Neural progenitor cell (in vitro differentiated cells): ENCODE measurements at regions not wholly inside any gene's neighbourhood (a gene's known extent, or its start where the extent isn't known, plus 50 kb on each side); places are given as distances from the start of the nearest gene placed in this dataset.
A peak's percentile ranks its signal among the peaks of the same experiment; 100 is the strongest.

Experiments
- DNase-seq: peaks from one replicate; pipeline ENCODE4 v3.0.0-alpha.2; 2016; ENCODE audit warnings: low spot score
- H2AFZ ChIP-seq: fragments of 200-600 bp; sonication (generic); replicated peaks from 2 replicates; pipeline ENCODE4 v1.6.1; 2016; ENCODE audit warnings: antibody characterized with exemption
- H3F3A ChIP-seq: fragments of 200-600 bp; sonication (generic); 2 replicates; pipeline ENCODE4 v1.6.1; 2016; ENCODE audit warnings: antibody characterized with exemption, low read depth
- H3K27ac ChIP-seq: fragments of 200-600 bp; sonication (generic); 2 replicates; pipeline ENCODE4 v1.5.1; 2016; ENCODE audit warnings: mild to moderate bottlenecking
- H3K27me3 ChIP-seq: fragments of 200-600 bp; sonication (generic); 2 replicates; pipeline ENCODE4 v1.6.1; 2016; ENCODE audit warnings: mild to moderate bottlenecking, moderate library complexity
- H3K36me3 ChIP-seq: fragments of 200-600 bp; sonication (generic); 2 replicates; pipeline ENCODE4 v1.5.1; 2016
- H3K4me1 ChIP-seq: fragments of 200-600 bp; sonication (generic); 2 replicates; pipeline ENCODE4 v1.6.1; 2016; ENCODE audit warnings: mixed run types
- H3K4me2 ChIP-seq: fragments of 200-600 bp; sonication (generic); 2 replicates; pipeline ENCODE4 v1.6.1; 2016
- H3K4me3 ChIP-seq: fragments of 200-600 bp; sonication (generic); 2 replicates; pipeline ENCODE4 v1.5.1; 2016
- H3K79me2 ChIP-seq: fragments of 200-600 bp; sonication (generic); 2 replicates; pipeline ENCODE4 v1.6.1; 2016; ENCODE audit warnings: low read depth
- H3K9ac ChIP-seq: fragments of 200-600 bp; sonication (generic); 2 replicates; pipeline ENCODE4 v1.6.1; 2016
- H3K9me3 ChIP-seq: fragments of 200-600 bp; sonication (generic); 2 replicates; pipeline ENCODE4 v1.5.1; 2016; ENCODE audit warnings: low read depth
- H4K20me1 ChIP-seq: fragments of 200-600 bp; sonication (generic); 2 replicates; pipeline ENCODE4 v1.6.1; 2016; ENCODE audit warnings: low read depth
- H3K27ac Mint-ChIP-seq: 3 replicates; pipeline ENCODE4 v1.8.0; 2021; ENCODE audit warnings: mixed read lengths
- H3K27me3 Mint-ChIP-seq: 2 replicates; pipeline ENCODE4 v1.8.0; 2022; ENCODE audit warnings: low read depth, mild to moderate bottlenecking, inconsistent platforms, moderate library complexity, mixed read lengths; ENCODE audit not compliant: insufficient read depth
- H3K36me3 Mint-ChIP-seq: 3 replicates; pipeline ENCODE4 v1.8.0; 2021; ENCODE audit warnings: mixed read lengths
- H3K4me1 Mint-ChIP-seq: 3 replicates; pipeline ENCODE4 v1.8.0; 2021; ENCODE audit warnings: mixed read lengths
- H3K4me3 Mint-ChIP-seq: 3 replicates; pipeline ENCODE4 v1.8.0; 2021; ENCODE audit warnings: mild to moderate bottlenecking, moderate library complexity, mixed read lengths
- H3K9me3 Mint-ChIP-seq: 3 replicates; pipeline ENCODE4 v1.8.0; 2020; ENCODE audit warnings: mixed read lengths
- EZH2 ChIP-seq: fragments of 200-600 bp; sonication (generic); IDR thresholded peaks from 2 replicates; pipeline ENCODE4 v1.6.1; 2017; ENCODE audit warnings: antibody characterized with exemption, mild to moderate bottlenecking, moderate library complexity
- EZH2phosphoT487 ChIP-seq: fragments of 200-600 bp; sonication (generic); IDR thresholded peaks from 2 replicates; pipeline ENCODE4 v1.6.1; 2017; ENCODE audit warnings: antibody characterized with exemption
- TF ChIP-seq, protein P1 (sequence below): fragments of 200-600 bp; sonication (generic); IDR thresholded peaks from 2 replicates; pipeline ENCODE4 v1.5.1; 2017; ENCODE audit warnings: antibody characterized with exemption, mild to moderate bottlenecking

DNA sequence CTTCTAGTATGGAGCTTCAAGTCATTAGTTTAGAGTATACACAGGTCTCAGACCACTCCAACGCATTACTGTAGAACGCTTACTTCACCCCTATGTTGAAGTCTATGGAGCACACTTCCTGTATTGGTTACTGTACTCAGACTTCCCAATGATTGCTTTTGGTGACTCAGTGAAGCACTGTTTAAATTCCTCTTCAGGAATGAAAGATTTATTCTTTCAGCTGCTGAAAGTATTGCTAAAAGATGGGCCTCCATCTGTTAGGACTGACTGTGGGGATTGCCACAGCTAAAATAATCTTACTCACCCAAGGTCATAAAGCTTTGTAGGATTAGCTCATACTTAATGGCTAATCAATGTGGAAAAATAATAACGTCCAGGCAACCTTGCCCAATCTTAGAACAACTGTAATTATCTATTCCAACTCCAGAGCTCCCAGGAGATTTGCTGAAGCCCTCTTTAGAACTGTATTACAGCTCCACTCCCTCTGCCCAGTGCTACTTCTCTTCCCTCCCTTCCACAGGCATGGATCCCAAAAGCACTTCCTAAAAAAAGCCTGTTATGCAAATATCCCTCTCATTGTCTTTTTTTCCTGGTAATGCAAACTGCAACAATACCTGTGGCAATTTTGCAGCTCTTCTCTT is 281.9 kb upstream of the HS3ST1 start:
- H3K4me2 ChIP-seq: no peak overlapping the region
- H3K36me3 Mint-ChIP-seq: no peaks in the 10 kb centered on the region

DNA sequence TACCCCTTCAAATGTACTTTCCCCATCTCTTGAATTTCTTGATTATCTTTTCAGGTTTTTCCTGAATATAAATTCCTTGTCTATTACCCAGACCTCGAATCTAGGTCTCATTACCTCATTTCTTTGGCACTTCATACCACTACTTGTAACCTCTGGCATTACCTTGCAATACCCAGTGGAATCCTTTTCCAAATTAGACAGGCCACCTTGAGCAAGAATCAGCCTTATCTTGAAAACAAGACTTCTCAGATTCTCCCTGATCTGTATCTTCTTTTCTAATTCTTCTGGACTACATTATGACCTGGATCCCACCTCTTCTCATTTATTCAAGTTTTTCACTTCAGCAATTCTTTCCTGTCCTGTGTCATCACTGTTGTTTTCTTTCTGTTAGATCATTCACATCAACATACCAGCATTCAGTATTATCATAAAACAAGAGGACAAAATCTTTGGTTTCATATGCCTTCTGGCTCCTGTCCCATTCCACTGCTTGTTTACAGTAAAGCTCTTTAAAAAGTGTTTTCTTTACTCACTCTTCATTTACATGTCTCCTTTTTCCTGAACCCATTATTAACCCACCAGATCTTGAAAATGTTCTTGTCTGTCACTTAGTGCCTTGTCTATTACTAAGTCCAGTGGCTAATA is 275.6 kb upstream of the HS3ST1 start:
- H4K20me1 ChIP-seq: no peaks in the 10 kb centered on the region
- Mint-ChIP-seq H3K27ac (no peak overlapping the region), H3K9me3 (peaks cover 8% of the 10 kb centered on the region), H3K27me3 (no peaks in the 10 kb centered on the region), H3K4me3 (no peak overlapping the region), H3K36me3 (no peaks in the 10 kb centered on the region), H3K4me1 (no peaks in the 10 kb centered on the region)
- H3K9me3 ChIP-seq: no peaks in the 10 kb centered on the region
- no peak overlapping the region for H2AFZ ChIP-seq
- H3K4me2 ChIP-seq: no peak overlapping the region
- H3K9ac ChIP-seq: no peak overlapping the region
- H3K36me3 ChIP-seq: no peaks in the 10 kb centered on the region
- H3K4me3 ChIP-seq: no peak overlapping the region
- TF ChIP-seq EZH2: no peak
- TF ChIP-seq, protein P1, sequence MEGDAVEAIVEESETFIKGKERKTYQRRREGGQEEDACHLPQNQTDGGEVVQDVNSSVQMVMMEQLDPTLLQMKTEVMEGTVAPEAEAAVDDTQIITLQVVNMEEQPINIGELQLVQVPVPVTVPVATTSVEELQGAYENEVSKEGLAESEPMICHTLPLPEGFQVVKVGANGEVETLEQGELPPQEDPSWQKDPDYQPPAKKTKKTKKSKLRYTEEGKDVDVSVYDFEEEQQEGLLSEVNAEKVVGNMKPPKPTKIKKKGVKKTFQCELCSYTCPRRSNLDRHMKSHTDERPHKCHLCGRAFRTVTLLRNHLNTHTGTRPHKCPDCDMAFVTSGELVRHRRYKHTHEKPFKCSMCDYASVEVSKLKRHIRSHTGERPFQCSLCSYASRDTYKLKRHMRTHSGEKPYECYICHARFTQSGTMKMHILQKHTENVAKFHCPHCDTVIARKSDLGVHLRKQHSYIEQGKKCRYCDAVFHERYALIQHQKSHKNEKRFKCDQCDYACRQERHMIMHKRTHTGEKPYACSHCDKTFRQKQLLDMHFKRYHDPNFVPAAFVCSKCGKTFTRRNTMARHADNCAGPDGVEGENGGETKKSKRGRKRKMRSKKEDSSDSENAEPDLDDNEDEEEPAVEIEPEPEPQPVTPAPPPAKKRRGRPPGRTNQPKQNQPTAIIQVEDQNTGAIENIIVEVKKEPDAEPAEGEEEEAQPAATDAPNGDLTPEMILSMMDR: no peak
- no peak for TF ChIP-seq EZH2phosphoT487
- no peak for DNase-seq
- H3K4me1 ChIP-seq: no peaks in the 10 kb centered on the region
- no peaks in the 10 kb centered on the region for H3K27me3 ChIP-seq
- H3F3A ChIP-seq: no peaks in the 10 kb centered on the region
- H3K79me2 ChIP-seq: no peaks in the 10 kb centered on the region
- H3K27ac ChIP-seq: no peak overlapping the region

More for the DNA sequence above, 281.9 kb upstream of the HS3ST1 start:
- Mint-ChIP-seq H3K27me3 (no peaks in the 10 kb centered on the region), H3K4me1 (no peaks in the 10 kb centered on the region), H3K9me3 (peaks cover 8% of the 10 kb centered on the region), H3K27ac (no peak overlapping the region), H3K4me3 (no peak overlapping the region)
- Histone ChIP-seq H3K36me3 (no peaks in the 10 kb centered on the region), H3K4me3 (no peak overlapping the region), H3K9me3 (no peaks in the 10 kb centered on the region), H3K4me1 (no peaks in the 10 kb centered on the region), H4K20me1 (no peaks in the 10 kb centered on the region), H3K9ac (no peak overlapping the region), H3K79me2 (no peaks in the 10 kb centered on the region), H2AFZ (peak overlapping the region; percentile 20), H3K27me3 (no peaks in the 10 kb centered on the region), H3F3A (no peaks in the 10 kb centered on the region), H3K27ac (no peak overlapping the region)
- no peak for DNase-seq
- TF ChIP-seq EZH2phosphoT487 (no peak), EZH2 (no peak)
- TF ChIP-seq, protein P1: no peak

DNA sequence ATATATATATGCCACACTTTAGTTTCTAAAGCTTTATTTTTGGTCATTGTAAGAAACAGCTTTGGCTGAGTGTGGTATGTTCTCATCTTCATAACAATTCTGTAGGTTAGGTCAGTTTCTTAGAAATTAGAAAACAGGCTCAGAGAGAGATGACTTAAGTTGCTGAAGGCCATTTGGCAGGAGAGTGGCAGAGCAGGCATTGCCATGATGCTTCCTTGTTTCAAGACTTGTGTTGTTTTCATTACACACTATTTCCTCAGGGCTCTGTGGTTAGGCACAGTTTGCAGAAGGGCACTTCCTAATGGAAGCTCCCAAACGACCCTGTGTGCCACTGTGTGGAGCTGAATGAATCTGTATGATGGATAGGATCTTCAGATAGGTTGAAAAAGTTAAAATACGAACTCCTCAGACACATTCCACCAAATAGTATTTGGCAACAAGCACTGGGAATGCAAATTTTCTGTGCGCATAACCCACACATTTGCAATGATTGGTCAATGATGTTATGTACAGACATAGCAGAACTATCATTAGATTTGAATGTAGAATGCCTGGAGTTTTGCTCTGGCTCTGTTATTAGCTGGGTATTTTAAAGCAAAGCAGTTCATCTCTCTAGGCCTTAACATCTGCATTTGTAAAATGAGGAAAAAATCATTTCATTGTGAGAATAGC is 274.3 kb upstream of the HS3ST1 start:
- Histone ChIP-seq H3K79me2 (no peaks in the 10 kb centered on the region), H2AFZ (no peak overlapping the region), H3K4me2 (no peak overlapping the region), H3K9ac (no peak overlapping the region), H3K4me1 (no peaks in the 10 kb centered on the region), H3K27me3 (no peaks in the 10 kb centered on the region), H3K9me3 (no peaks in the 10 kb centered on the region), H4K20me1 (no peaks in the 10 kb centered on the region), H3K4me3 (no peak overlapping the region), H3K27ac (no peak overlapping the region), H3K36me3 (no peaks in the 10 kb centered on the region), H3F3A (no peaks in the 10 kb centered on the region)
- no peaks in the 10 kb centered on the region for H3K27me3 Mint-ChIP-seq
- H3K36me3 Mint-ChIP-seq: no peaks in the 10 kb centered on the region
- H3K9me3 Mint-ChIP-seq: peaks cover 5% of the 10 kb centered on the region
- H3K27ac Mint-ChIP-seq: no peak overlapping the region
- no peak for DNase-seq
- H3K4me3 Mint-ChIP-seq: no peak overlapping the region
- TF ChIP-seq, protein P1: no peak
- no peak for TF ChIP-seq EZH2
- TF ChIP-seq EZH2phosphoT487: no peak
- H3K4me1 Mint-ChIP-seq: no peaks in the 10 kb centered on the region
